HG02642 (cell line): ENCODE measurements at regions not wholly inside any gene's neighbourhood (a gene's known extent, or its start where the extent isn't known, plus 50 kb on each side); places are given as distances from the start of the nearest gene placed in this dataset.

Experiments
- ATAC-seq: cut with Tn5 transposase; IDR thresholded peaks from one replicate; pipeline ENCODE4 v1.9.1; 2021; ENCODE audit warnings: mild to moderate bottlenecking; ENCODE audit not compliant: unreplicated experiment, poor library complexity

DNA sequence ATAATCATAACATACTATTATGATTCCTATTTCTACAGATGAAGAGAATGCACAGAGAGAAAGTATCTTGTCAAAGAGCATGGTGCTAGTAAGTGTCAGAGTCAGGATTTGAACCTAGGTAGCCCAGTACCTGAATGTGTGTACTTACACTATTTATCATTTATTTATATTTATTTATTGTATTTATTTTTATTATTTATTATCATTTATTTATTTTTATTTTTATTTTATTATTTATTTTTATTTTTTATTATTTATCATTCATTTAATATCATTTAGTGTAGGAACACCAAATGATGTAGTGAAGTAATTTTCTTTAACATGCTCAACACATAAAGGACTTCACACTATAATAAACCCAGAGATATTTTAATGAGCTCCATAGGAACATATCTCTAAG lies 209.4 kb upstream of the ZFP42 start:
- ATAC-seq, result no peak

DNA sequence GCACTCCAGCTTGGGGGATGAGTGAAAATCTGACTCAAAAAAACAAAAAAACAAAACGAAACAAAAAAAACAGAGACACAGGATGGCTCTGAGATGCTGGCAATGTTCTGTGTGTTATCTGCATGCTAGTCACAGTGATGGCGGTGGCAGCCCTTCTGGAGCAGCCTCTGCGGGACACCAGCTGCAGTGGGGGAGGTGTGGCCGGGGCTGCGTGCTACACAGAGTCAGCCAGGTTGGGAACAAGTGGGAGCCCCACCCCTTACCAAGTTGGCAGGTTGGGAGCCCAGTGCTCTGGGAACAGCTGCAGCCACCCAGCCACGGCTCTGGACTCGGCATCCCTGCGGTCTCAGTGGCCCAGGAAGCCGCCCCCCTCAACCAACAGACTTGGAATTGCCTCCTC lies 206.5 kb upstream of the ZFP42 start:
- ATAC-seq, result no peak

DNA sequence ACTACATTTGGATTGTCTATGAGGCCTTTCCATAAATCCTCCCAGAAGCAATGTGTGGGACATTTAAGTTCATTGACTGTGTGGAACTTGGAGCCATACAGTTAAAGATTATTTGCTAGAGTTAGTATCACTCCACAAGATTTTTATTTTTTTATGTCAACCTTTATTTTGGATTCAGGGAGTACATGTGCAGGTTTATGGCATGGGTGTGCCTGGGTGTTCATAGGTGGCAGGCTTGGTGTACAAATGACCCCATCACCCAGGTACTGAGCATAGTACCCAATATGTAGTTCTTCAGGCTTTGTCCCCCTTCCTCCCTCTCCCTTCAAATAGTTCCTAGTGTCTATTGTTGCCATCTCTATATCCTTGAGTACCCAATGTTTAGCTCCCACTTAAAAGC lies 199.8 kb upstream of the ZFP42 start:
- ATAC-seq, result no peak

DNA sequence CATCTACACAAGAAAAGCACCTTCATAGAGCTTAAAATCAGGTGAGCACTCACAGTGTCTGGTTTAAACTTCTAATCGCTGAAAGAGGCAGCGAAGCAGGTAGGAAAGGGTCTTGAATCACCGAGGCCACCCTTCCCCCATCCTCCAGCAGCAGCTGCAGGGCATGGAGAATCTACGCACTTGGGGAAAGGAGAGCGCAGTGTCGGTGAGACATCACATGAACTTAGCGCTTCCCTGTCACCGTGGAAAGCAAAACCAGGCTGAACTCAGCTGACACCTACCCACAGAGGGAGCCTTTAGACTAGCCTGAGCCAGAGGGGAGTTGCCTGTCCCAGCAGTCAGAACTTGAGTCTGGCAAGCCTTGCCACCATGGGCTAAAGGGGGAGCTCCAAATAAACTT lies 197.2 kb upstream of the ZFP42 start:
- no peak for ATAC-seq

DNA sequence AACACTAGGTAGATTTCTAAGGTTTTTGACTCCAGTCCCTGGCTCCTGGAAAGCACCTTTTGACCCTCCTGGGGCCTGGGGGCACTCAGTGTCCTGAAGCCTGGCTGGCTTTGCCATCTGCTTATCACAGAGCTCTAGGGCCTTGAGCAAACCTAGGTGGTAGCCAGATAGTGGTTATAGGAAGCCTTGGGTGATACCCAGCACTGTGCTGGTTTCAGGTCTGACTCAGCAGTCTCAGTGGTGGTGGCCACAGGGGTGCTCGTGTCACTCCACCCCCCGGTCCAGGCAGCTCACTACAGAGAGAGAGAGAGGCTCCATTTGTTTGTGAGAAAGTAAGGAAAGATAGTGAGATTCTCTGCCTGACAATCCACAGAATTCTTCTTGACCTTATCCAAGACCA lies 195.8 kb upstream of the ZFP42 start:
- no peak for ATAC-seq

DNA sequence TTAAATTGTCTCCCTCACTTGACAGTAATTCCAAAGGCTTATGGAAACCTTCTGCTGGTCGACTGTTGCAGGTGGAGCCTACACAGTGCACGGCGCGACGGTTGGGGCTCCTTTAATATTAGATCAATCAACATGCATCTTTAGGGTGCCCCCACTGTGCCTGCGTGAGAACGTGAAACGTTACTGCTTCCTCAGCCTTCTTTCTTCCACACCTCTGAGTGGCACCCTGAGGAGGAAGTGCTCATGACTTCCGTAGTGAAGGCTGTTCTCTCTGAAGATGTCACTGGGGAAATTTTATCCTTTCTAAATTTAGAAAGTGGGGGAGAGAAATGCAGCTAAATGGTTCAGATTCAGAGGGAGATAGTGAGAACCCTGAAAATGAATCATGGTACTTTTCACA lies 184.0 kb upstream of the ZFP42 start:
- no peak for ATAC-seq

DNA sequence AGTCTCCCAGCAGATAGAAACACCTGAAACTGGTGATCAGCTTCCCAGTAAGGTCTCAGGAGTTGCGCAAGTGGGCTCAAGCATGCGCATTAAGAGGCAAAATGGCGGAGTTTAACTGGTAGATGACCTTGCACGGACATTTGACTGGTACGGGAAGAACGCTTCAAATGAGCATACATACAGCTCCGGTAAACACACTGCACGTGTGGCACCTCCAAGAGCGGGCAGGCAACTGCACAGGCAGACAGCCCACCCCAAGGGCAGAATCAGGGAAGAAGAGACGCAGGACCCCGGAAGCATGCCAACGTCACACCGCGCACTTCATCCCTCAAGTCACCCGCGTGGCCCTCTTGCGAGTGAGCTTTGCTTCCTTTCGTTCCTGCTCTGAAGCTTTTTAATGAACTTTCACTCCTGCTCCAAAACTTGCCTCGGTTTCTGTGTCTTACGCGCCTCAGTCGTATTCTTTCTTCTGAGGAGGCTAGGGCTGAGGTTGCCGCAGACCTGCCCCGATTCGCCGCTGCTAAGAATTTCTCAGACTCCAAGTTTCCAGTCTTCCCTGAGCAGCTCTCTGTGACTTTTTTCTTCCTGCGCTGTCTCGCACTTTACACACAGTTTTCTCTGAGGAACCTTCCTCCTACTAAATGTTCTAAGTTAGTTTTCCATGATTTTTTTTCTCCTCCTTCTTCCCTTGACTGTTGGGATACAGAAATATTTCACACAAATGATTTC lies 180.7 kb upstream of the ZFP42 start:
- ATAC-seq, result no peak

DNA sequence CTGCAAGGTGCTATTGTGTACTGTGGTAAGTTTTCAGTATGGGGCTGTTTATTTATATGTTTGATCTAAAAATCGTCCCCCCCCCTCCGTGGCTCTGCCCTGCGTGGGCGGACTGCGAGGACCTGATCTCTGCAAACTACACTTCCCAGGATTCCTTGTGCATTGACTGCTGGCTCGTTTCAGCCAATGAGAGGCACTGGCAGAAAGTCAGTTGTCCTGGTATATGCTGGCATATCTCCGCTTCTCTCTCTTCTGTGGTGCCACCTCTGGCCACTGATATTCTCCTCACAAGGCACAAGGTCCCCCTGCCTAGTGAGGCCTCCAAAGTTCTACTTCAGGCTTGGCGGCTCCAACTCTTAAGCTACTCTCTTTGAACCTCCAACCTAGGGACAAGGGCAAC lies 168.8 kb upstream of the ZFP42 start:
- ATAC-seq, result no peak

DNA sequence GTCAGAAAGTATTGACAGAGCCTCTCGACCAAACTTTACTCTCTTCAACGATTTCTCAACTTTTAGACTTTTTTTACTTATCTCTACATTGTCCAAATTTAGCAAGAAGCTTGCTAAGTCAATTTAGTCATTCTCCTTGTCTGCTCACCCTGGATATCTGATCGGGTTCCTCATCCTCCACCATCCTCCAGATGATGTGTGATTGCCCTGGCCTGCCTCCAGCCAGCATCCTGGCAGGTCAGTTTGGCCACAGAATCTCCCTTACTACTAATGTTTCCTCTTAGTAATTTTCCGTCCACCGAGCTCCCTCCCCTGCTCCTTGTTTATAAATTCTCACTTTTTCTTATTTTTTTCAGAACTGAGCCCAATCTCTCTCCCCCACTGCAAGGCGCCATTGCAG lies 167.9 kb upstream of the ZFP42 start:
- no peak for ATAC-seq

DNA sequence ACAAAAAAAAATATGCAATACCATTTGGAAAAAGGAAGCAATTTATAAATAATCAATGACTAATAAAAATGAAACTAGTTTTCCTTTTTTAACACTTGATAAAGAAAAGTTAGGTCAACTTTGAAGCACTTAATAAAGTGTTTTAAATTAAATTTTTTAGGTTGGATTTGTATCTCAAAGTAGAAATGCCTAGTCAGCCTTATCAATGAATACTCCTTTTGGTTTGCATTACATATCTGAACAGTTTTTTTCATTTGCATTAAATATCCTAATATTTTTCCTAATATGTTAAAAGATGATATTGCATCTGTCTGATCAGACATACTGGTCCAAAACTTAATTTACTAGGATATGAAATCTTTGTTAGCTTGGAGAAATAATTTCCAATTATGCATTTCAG lies 155.8 kb upstream of the ZFP42 start:
- no peak for ATAC-seq

DNA sequence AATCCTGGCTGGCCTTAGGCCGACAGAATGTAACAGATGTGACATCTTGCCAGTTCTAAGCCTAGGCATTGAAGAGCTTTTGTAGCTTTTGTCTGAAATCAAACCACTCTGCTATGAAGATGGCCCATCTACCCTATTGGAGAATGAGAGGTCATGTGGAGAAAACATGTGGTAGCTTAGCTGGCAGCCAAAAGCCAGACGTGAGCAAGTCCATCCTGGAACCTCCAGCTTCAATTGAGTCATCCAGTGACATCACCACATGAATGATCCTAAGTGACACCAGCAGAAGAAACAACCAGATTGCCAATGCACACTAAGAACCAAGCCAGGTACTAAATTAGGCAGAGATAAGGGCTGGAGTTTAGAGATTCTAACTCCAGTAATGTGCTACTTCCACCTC lies 154.8 kb upstream of the ZFP42 start:
- no peak for ATAC-seq

DNA sequence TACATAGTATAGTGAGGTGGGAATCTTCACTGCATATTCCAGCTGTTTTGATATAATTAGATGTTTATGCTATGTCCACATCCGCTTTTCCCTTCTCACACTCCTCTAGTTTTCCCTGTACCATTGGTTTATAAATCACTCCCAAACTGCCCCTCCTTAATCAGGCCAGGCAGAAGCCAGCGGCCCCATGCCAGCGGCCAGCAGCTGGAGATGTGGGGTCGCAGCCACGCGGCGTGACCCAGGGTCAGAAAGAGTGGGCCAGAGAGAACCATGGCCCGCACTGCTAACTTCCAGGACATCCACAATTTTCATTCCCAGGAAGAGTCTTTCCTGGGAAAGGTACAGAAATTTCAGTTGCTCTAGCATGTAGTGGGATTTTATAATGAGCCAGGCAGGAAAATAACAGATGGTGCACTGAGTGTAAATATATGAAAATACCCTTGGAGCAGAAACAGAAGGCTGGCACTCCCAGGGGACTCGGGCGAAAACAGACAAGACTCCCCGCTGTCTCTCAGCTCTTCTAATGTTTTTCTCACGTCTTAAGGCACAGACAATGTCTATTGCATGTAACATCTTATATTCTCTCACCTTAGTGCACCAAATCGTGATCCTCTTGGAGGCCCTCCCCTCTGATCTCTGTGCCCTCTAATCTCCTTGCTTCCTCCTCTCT lies 145.9 kb upstream of the ZFP42 start:
- no peak for ATAC-seq

DNA sequence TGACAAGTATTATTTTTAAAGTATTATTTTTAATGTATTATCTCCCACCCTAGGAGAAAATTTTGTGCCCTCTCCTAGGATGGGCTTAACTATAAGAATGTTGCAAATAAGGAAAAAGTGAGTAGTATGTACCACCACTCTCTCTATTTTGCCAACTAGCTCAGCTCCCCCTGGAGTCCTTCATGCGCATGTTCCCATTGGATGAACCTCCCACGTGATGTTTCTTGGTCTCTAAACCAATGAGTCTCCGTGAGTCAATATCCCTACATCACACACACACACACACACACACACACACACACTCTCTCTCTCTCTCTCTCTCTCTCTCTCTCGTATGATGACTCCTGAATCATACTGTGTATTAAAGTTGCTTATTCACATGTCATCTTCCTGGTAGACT lies 129.7 kb upstream of the ZFP42 start:
- ATAC-seq, result no peak

DNA sequence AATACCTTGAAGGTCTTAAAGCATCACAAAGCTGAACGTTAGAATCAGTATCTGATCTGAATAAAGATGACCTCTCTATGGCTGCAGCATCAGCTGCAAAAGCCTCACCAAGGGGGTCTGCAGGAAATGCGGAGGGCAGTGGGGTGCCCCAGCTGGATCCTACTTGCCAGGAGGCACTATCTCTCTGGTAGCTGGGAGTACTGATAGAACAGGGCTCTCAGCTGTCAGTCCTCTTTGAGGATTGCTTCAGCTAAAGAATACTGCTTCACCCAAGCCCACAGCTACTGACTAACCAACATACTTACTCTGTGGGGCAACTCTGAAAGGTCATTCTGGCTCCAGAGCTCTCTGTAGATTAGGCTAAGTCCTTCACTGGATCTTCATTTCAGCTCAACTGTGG lies 112.5 kb upstream of the ZFP42 start:
- ATAC-seq, result no peak

DNA sequence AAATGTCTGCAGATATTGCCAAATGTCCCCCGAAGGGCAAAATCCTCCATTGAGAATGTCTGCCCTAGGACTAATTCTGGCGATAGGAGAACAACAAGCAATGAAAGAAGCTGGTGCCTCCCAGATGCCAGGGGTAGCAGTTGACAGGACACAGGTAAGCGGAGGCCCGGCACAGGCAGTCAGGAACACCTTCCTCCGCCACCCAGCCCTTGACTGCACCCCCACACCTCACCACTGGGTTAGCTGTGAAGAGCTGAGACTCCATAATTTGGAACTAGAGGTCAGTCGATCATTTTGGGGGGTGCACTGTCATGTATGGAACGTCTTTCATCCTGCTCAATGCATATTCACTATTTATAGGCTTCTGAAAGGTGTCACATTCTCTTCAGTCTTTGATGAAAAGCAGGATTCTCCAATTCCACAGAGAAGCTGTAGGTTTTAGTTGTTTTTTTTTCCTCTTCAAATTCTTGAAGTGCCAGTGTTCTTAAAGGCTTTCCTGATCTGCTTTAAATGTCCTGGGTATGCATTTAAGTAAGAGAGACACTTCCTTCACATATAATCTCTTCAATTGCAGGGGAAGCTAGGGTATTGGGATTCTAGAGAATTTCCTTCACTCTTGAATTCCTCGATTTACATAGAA lies 111.6 kb upstream of the ZFP42 start:
- ATAC-seq, result no peak

DNA sequence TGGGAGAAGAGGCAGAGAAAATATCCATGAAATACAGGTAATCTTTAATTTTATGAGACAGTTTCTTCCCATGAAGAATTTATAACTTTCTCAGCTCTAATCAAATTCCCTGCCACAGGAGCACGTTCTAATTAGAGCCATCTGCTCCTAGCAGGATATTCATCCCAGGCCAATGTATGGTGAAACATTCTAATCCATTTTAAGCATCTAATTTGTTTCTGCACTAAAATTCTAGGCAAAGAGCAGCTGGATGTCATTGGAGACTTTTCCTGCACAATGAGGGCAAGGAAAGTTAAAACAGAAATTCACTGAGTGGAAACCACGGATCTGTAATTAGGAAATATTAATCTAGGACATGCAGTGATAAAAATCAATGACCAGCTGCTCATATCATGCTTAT lies 107.7 kb upstream of the ZFP42 start:
- no peak for ATAC-seq

DNA sequence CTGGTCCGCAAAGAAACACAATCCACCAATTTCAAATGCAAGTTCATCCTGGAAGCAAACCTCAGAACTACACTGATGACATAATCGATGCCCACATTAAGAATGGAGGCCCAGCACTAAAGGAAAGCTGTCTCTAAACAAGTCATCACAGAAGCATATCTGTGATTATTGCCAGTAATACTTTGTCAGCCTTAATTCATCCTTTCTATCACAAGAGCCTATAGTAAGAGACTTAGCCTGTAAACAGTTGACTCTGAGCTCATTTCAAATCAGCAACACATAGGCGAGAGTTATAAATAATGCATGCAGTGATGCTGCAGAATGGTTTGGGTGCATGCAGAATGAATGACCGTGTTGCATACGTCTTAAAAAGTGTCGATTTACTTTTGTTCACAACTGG lies 105.9 kb upstream of the ZFP42 start:
- no peak for ATAC-seq

DNA sequence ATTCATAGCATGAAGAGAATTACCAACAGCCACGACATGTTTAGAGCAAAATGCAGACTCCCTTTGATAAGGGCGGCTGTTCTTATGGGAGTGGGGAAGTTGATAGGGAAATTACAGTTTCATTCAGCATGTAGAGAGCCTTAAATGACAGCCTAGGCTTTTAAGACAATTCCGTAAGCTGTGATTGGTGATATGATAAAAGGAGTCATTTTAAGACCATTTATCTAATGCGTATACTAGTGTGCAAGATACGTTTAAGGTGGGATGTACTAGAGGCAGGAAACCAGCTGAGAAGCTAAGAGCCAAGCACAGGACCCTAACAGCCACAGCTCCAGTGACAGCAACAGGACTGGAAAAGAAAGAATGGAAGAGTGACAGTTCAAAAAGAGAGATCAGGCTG lies 102.2 kb upstream of the ZFP42 start:
- no peak for ATAC-seq

DNA sequence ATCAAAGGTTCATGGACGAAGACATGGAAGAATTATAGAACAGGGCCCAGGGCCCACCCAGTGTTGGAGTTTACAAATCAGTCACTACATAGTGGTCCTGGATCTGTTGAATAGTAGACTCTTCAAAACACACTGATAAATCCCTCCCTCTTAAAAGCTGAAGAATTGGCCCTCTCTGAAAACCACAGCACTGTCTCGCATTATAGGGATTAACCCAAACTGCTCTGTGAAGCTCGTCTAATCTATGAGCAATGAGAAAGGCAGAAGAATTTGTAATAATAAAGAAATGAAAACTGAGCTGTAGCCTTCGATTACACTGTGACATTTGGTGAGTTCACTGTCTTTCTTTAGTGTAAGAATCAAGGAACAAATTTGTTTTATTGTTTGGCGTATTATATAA lies 92.5 kb upstream of the ZFP42 start:
- no peak for ATAC-seq

DNA sequence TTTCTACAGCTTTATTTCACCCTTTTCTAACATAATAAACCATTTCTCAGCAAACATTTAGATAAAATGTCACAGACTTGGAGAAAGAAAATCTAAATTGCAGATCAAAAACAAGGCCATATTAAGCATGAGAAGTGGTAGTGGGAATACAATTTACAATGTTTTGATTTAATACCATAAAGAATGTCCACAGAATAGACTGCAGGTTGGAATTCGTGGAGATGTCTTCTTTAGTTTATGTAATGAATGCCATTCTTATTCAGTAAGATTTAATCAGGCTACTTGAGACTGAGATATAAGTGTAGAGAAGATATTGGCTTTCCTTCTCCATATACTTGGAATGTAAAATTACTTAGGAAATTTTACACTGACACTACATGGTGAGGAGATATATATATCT lies 91.9 kb upstream of the ZFP42 start:
- no peak for ATAC-seq

DNA sequence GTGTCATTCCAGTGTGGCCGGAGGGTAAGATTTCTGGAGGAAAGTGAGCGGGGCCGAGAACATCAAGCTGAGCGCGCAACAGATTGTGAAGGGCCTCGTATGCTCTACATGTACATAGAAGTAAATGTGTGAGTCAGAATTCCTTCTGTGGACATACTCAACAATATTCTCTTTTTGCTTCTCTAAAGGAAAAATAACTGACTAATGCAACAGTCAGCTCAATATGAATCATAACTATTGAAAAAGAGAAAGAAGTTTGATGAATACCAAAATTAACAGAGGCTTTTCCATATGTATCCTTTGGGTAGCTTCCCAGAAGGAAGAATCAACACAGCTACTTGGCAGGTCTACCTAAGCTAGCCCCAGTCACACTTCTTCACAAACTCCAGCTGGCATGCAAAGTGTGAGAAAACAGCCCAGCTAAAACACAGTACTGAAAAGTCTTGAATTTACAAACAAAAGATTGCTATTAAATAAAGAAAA lies 87.5 kb upstream of the ZFP42 start:
- ATAC-seq, result no peak

DNA sequence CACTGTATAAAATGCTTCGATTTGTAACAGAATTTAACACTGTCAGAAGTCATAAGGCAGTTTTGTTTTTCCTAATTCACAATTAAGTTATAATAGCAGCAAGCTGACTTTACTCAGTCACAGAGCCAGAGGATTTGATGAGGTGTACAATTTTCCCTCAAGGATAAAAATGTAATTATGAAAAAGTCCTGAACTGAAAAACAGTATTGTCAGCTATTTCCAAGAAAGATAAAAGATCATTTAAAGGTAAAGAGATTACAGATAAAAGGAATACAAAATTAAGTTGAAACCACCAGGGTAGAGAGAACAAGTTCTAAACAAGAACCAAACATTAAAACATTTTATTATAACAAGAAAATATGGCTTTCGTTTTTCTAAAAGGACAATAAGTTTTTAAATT lies 86.8 kb upstream of the ZFP42 start:
- ATAC-seq, result no peak
